Esophagus muscularis mucosa (tissue), 3 donors: ENCODE measurements at regions not wholly inside any gene's neighbourhood (a gene's known extent, or its start where the extent isn't known, plus 50 kb on each side); places are given as distances from the start of the nearest gene placed in this dataset.

ENCODE experiments used
- POLR2A ChIP-seq: fragments of 450-650 bp; IDR thresholded peaks from one replicate; pipeline ENCODE4 v1.6.1; 2017; ENCODE audit warnings: antibody characterized with exemption, moderate library complexity, mild to moderate bottlenecking, low read depth
- POLR2AphosphoS5 ChIP-seq, 2 donors: sonication (generic); formaldehyde crosslinking; IDR thresholded peaks; one replicate each; pipeline ENCODE4 v1.6.1; 2017; ENCODE audit warnings: antibody characterized with exemption in 2 of 2
- TF ChIP-seq, protein P1 (sequence below), 3 experiments: fragments of 200-600 bp in 2 of 3; fragments of 450-650 bp in 1 of 3; sonication (generic) in 2 of 3; IDR thresholded peaks; one replicate each; pipeline ENCODE4 v1.5.1; 2017 to 2019; ENCODE audit warnings: antibody characterized with exemption in 3 of 3, mild to moderate bottlenecking in 2 of 3, moderate library complexity in 1 of 3

DNA sequence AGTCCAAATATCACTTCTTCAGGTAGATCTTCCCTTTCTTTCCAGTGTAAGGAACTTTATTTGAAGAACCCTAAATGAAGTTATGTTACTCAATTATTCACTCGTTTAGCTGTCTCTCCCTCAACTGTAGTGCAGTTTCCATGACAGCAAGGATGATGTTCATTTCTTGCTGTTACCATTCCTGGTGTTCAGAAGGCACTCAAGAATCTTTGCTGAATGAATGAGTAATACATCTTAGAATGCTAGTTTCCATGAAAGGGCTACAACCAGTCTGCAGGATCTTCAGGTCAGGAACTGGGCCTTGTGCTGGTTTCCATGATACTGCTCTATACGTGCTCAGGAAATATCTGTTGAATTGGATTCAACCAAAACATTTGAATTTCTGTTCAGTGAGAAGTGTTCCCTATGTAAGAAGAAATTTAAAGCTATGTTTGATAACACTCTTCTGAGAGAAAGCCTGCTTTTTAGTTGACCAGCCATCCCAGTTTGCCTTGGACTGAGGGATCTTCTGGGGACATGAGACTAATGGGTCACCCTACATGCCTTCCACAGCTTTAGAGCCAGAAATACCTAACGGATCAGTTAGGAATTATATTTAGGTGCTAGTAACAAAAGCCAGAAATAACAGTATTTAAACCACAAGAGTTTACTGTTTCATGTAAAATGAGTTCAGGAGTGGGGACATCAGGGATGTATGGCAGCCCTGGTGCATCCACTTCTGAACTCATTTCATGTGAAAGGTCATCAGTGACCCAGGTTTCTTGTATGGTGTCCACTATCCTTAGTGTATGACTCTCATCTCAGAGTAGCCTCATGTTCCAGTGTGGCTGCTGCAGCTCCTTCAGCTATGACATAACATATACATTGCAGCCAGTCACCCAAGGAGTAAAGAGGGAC lies 500.1 kb upstream of the SGCD start:
- TF ChIP-seq, protein P1, sequence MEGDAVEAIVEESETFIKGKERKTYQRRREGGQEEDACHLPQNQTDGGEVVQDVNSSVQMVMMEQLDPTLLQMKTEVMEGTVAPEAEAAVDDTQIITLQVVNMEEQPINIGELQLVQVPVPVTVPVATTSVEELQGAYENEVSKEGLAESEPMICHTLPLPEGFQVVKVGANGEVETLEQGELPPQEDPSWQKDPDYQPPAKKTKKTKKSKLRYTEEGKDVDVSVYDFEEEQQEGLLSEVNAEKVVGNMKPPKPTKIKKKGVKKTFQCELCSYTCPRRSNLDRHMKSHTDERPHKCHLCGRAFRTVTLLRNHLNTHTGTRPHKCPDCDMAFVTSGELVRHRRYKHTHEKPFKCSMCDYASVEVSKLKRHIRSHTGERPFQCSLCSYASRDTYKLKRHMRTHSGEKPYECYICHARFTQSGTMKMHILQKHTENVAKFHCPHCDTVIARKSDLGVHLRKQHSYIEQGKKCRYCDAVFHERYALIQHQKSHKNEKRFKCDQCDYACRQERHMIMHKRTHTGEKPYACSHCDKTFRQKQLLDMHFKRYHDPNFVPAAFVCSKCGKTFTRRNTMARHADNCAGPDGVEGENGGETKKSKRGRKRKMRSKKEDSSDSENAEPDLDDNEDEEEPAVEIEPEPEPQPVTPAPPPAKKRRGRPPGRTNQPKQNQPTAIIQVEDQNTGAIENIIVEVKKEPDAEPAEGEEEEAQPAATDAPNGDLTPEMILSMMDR (IDR thresholded peaks at IDR 0.05), result no peak
- TF ChIP-seq POLR2A (no peak), POLR2AphosphoS5 (IDR thresholded peaks at IDR 0.05) (no peak)
